ENCODE measurements at regions not wholly inside any gene's neighbourhood (a gene's known extent, or its start where the extent isn't known, plus 50 kb on each side); places are given as distances from the start of the nearest gene placed in this dataset.

DNA sequence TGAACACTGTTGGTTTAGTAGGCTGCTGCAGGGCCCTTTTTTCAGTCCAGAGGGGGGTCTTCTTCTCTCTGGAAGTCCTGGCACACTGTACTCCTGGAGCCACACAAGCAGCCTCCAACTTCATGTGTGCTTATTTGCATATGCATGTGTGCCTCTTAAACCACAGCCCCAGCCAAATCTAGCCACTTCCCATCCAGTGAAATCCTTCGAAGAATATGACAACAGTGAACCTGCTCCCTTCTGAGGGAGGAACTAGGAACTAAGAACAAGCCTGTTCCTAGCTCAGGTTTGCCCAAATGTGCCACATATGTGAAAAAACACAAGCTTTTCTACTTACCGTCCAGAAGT, 348.5 kb downstream of the FOXO1 start:
- TF ChIP-seq, protein P1, sequence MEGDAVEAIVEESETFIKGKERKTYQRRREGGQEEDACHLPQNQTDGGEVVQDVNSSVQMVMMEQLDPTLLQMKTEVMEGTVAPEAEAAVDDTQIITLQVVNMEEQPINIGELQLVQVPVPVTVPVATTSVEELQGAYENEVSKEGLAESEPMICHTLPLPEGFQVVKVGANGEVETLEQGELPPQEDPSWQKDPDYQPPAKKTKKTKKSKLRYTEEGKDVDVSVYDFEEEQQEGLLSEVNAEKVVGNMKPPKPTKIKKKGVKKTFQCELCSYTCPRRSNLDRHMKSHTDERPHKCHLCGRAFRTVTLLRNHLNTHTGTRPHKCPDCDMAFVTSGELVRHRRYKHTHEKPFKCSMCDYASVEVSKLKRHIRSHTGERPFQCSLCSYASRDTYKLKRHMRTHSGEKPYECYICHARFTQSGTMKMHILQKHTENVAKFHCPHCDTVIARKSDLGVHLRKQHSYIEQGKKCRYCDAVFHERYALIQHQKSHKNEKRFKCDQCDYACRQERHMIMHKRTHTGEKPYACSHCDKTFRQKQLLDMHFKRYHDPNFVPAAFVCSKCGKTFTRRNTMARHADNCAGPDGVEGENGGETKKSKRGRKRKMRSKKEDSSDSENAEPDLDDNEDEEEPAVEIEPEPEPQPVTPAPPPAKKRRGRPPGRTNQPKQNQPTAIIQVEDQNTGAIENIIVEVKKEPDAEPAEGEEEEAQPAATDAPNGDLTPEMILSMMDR (conservative IDR thresholded peaks at IDR 0.05; ENCODE audit: low read length) = no peak
- no peak for TF ChIP-seq EZH2phosphoT487 (IDR thresholded peaks at IDR 0.05; ENCODE audit: borderline replicate concordance, low read depth, low read length)
